NOMO-1 treated with DMSO at 0.1 percent for 48 hours (cell line): ENCODE measurements at regions not wholly inside any gene's neighbourhood (a gene's known extent, or its start where the extent isn't known, plus 50 kb on each side); places are given as distances from the start of the nearest gene placed in this dataset.
"Not testable (repeated sequence)": the region's sequence is repeated elsewhere in the genome, so short reads cannot be mapped to it uniquely, and the experiment has no call there.

ENCODE experiments used
- DNase-seq: peaks from one replicate; lab custom pipeline; 2025; ENCODE audit not compliant: unreplicated experiment; lab: John Stamatoyannopoulos, UW

- DNase-seq, result no peak
These were observed 484.8 kb upstream of the NETO1 start for GRCh38 chr18:73352546-73352945.

DNA sequence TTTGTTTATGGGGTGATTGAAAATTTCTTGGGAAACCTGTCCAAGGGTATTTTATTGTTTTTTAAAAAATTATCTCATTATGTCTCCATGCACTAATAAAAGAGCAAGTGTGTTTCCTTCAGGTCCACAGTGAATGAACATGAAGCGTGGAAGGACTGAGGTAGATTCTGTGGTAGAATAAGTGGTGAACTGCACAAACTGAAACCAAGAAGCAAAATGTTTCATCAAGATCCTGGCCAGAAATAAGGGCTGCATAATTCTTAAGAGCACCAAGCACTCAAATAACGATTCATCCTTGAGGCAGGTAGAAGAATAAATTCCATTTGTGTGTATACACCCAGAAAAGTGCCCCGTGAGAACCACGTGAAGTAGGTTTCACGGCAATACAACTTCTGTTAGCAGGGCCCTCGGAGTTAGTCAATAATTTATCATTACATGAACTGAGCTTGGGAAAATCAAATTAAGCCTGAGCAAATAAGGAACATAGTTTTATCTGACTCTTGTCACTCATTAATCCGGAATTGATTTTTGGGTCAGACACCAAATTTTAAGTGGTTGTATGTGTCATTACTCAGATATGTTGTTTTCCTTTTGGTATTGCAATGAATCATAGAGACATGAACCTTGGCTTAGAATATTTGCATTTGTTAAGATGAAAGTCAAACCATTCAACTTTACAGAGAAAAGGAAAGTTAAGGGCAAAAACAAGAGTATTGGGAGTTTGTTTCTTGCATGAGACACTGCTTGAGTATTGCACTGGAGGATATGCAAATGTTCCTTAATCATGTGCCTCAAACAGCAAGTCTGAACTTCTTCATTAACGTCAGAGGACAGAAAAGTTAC is 472.6 kb upstream of the NETO1 start:
- DNase-seq, result no peak

GRCh38 chr18:73331212-73331772 is 463.5 kb upstream of the NETO1 start:
- DNase-seq, result no peak

DNA sequence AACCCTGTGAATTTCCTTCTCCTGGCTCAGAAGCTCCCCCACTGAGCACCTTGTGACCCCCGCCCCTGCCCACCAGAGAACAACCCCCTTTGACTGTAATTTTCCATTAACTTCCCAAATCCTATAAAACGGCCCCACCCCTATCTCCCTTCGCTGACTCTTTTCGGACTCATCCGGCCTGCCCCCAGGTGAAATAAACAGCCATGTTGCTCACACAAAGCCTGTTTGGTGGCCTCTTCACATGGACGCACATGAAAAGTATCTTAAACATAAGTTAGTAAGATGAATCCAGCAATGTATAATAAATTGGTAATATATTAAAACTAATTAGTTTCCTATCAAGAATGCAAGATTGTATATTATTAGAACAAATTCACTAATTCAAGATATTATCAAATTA is 462.3 kb upstream of the NETO1 start:
- DNase-seq, result not testable (repeated sequence)

GRCh38 chr18:73324187-73324831 is 456.5 kb upstream of the NETO1 start:
- not testable (repeated sequence) for DNase-seq

- DNase-seq, result no peak
These were observed 451.1 kb upstream of the NETO1 start for GRCh38 chr18:73318739-73319479.

DNA sequence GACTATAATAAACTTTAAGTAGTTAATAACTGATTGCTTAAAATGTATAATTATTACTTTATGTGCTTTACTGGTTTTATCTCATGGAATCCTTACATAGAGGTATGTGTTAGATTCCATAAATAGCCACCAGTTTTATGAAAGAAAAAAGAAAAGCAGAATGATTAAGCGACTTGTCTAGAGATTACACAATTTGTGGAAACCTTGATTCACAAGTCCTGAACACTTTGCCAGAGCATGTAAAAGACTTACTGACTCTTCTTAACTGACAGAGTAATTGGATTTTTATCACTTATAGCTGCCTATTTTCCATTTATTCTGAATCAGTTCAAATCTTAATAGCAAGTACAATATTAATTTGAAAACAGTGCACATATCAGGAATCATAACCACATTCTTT is 448.7 kb upstream of the NETO1 start:
- DNase-seq, result no peak

GRCh38 chr18:73315381-73315780 is 447.6 kb upstream of the NETO1 start:
- DNase-seq, result no peak

DNA sequence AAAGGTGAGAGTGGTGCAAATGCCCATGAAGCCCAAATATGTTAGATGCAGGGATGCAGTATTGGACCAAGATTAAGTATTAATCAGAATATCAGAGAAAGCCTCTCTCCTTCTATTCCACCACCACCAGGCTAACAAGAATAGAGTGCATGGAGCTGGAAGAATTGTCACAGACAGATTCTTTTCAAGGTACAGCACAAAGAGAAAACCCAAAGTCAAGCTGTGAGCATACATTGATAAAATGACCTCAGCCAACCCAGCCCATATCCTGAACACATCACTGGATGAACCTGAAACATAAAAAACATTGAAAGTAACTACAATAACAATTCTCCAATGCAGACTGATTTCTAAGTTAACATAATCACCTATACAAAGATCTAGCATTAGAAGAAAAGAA is 445.7 kb upstream of the NETO1 start:
- no peak for DNase-seq

DNA sequence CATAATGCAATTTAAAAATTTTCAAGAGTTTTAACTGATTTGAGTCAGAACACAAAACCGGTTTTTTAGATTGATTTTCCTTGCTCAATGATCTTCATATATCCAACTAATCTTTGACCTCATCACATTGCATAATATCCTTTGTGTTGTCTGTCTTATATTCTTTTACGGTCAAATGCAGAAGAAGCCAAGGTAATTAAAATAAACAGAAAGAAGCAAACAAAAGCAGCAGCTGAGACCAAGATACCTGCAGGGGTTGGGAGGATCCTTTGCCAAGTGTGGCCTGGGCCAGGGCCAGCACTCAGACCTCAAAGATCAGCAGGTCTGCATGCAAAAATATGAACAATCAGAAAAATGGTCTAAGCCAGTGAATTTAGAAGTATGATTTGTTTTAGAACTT is 428.9 kb upstream of the NETO1 start:
- no peak for DNase-seq

GRCh38 chr18:73292156-73292555 is 424.4 kb upstream of the NETO1 start:
- no peak for DNase-seq

DNA sequence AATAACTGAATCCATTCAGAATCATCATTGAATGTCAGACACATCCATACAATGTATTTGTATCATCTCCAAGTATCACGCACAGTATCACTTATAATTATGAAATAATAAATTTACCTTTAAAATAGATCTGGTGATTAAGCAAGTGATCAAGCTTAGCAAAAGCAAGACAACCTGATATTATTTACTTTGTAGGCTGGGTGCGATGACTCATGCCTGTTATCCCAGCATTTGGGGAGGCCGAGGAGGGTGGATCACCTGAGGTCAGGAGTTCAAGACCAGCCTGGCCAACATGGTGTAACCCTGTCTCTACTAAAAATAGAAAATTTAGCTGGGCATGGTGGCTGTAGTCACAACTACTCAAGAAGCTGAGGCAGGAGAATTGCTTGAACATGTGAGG is 421.0 kb upstream of the NETO1 start:
- no peak for DNase-seq

DNA sequence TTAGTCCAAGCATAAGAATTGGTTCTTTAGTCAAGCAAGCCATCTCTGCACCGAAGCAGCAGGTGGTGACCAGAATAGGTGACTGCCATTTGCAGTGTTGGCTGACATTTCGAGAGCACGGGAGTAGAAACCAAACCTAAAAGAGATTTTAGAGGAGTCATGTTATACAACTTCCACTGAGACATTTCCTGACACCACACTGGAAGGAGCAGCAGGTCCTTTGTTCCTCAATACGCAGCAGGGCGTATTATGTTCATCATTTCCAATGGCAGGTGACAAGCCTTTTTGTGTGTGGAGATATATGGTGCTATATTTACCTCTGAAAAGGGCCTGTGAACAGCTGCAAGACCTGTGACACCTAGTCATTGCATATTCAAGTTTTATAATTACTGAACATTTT is 418.8 kb upstream of the NETO1 start:
- DNase-seq, result no peak

- no peak for DNase-seq
These were observed 416.0 kb upstream of the NETO1 start for GRCh38 chr18:73283788-73284187.

DNA sequence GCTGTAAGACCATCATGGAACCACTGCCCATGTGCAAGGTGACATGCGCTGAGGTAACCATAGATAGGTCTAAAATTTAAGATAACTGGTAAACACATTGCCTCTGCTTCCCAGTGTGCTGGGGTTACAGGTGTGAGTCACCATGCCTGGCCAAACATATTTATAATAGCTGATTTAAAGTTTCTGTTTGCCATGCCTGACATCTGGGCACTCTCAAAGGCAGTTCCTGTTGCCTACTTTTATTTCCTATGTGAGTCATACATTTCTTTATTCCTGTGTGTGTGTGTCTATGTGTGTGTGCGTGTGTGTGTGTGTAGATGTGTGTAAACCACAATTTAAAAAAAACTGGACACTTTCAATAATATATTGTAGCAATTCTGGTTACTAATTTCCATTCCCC is 415.2 kb upstream of the NETO1 start:
- no peak for DNase-seq

GRCh38 chr18:73279498-73279897 is 411.7 kb upstream of the NETO1 start:
- no peak for DNase-seq

- no peak for DNase-seq
These were observed 407.2 kb upstream of the NETO1 start for GRCh38 chr18:73274812-73275621.

GRCh38 chr18:73270920-73271634 is 403.3 kb upstream of the NETO1 start:
- DNase-seq, result no peak

- DNase-seq, result no peak
These were observed 396.8 kb upstream of the NETO1 start for GRCh38 chr18:73264562-73264921.

DNA sequence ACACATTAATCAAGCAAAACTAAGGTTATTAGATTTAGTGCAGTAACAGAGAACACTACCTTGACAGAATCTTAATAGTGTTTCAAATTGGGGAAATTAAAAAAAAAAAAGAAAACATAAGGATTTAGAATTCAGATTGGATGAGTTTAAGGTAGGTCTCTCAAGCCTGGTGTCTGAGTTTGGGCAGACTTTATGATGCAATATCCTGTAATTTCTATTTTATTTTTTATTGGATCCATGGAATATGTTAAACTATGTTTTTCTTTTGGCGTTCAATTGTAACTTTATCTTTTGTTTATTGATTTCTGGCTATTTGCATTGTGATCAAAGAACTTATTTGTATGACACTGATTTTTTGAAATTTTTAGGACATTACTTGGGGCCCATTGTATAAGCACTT is 394.1 kb upstream of the NETO1 start:
- DNase-seq, result no peak
